OCI-LY7 (cell line): ENCODE measurements at regions not wholly inside any gene's neighbourhood (a gene's known extent, or its start where the extent isn't known, plus 50 kb on each side); places are given as distances from the start of the nearest gene placed in this dataset.

Experiments
- CTCF ChIP-seq: fragments of 200-600 bp; sonication (generic); conservative IDR thresholded peaks from 2 replicates; pipeline ENCODE4 v1.5.1; 2014; ENCODE audit warnings: mild to moderate bottlenecking, antibody characterized with exemption, low read length, moderate library complexity, mixed read lengths
- EZH2phosphoT487 ChIP-seq: fragments of 200-600 bp; sonication (generic); IDR thresholded peaks from 2 replicates; pipeline ENCODE4 v1.6.1; 2018; ENCODE audit warnings: low read depth, borderline replicate concordance, mild to moderate bottlenecking, mixed run types, antibody characterized with exemption, low read length, moderate library complexity, mixed read lengths

- TF ChIP-seq CTCF (no peak), EZH2phosphoT487 (no peak)
These were observed 118.4 kb downstream of the ASB9 start for GRCh38 chrX:15151267-15152186.
